CD14-positive monocyte (primary cell): ENCODE measurements at regions not wholly inside any gene's neighbourhood (a gene's known extent, or its start where the extent isn't known, plus 50 kb on each side); places are given as distances from the start of the nearest gene placed in this dataset.

Source experiments
- DNase-seq, 3 donors: peaks; one replicate each; pipeline ENCODE4 v3.0.0-alpha.2; 2011 to 2022
- H2AFZ ChIP-seq: 2 replicates; pipeline ENCODE4 v1.6.0; 2012; ENCODE audit warnings: mild to moderate bottlenecking, low read depth, low read length, inconsistent platforms; ENCODE audit not compliant: insufficient read depth, poor library complexity, severe bottlenecking
- H3K27ac ChIP-seq, 2 donors: 1 replicate in 1 of 2; 2 replicates in 1 of 2; pipeline ENCODE4 v1.5.1; 2012 to 2013; ENCODE audit warnings: low read length in 2 of 2, control low read depth in 1 of 2, inconsistent platforms in 1 of 2, low read depth in 1 of 2, mild to moderate bottlenecking in 1 of 2
- H3K27me3 ChIP-seq, 2 donors: one replicate each; pipeline versions ENCODE4 v1.6.0 to v1.6.1; 2011 to 2013; ENCODE audit warnings: low read length in 2 of 2; ENCODE audit not compliant: control insufficient read depth in 2 of 2, insufficient read depth in 2 of 2
- H3K36me3 ChIP-seq, 2 donors: replicated peaks in 1 of 2; 1 replicate in 1 of 2; 2 replicates in 1 of 2; pipeline versions ENCODE4 v1.5.1 to v1.6.1; 2012 to 2013; ENCODE audit warnings: low read length in 2 of 2, control low read depth in 1 of 2, inconsistent platforms in 1 of 2, mild to moderate bottlenecking in 1 of 2; ENCODE audit not compliant: insufficient read depth in 2 of 2, control insufficient read depth in 1 of 2
- H3K4me1 ChIP-seq, 2 donors: 1 replicate in 1 of 2; 2 replicates in 1 of 2; pipeline versions ENCODE4 v1.5.1 to v1.6.1; 2012 to 2013; ENCODE audit warnings: low read length in 2 of 2, control low read depth in 1 of 2, inconsistent platforms in 1 of 2, mild to moderate bottlenecking in 1 of 2, moderate library complexity in 1 of 2; ENCODE audit not compliant: insufficient read depth in 2 of 2, control insufficient read depth in 1 of 2
- H3K4me2 ChIP-seq: replicated peaks from 2 replicates; pipeline ENCODE3; 2012; ENCODE audit warnings: low read length, moderate library complexity, mild to moderate bottlenecking; ENCODE audit not compliant: poor library complexity, severe bottlenecking; ENCODE audit errors: extremely low read depth
- H3K4me3 ChIP-seq, 3 experiments: fragments of 200-600 bp in 1 of 3; sonication (generic) in 1 of 3; replicated peaks in 1 of 3; 1 replicate in 2 of 3; 2 replicates in 1 of 3; pipeline ENCODE4 v1.5.1; 2011 to 2013; ENCODE audit warnings: low read length in 3 of 3, mild to moderate bottlenecking in 3 of 3, control low read depth in 2 of 3, low read depth in 2 of 3, inconsistent platforms in 1 of 3, moderate library complexity in 1 of 3
- H3K79me2 ChIP-seq: 2 replicates; pipeline ENCODE4 v1.6.0; 2012; ENCODE audit warnings: mild to moderate bottlenecking, control low read depth, inconsistent platforms, low read length, moderate library complexity; ENCODE audit not compliant: insufficient read depth
- H3K9ac ChIP-seq: 2 replicates; pipeline ENCODE4 v1.6.0; 2017; ENCODE audit warnings: low read length, mild to moderate bottlenecking; ENCODE audit not compliant: insufficient read depth, poor library complexity, severe bottlenecking
- H3K9me3 ChIP-seq, 2 donors: replicated peaks in 1 of 2; 1 replicate in 1 of 2; 2 replicates in 1 of 2; pipeline versions ENCODE4 v1.5.1 to v1.6.1; 2012 to 2013; ENCODE audit warnings: low read length in 2 of 2, control low read depth in 1 of 2; ENCODE audit not compliant: control insufficient read depth in 1 of 2, insufficient read depth in 1 of 2
- H4K20me1 ChIP-seq: 2 replicates; pipeline ENCODE4 v1.6.0; 2012; ENCODE audit warnings: mild to moderate bottlenecking, low read length, control low read depth, moderate library complexity; ENCODE audit not compliant: insufficient read depth
- H3K27ac Mint-ChIP-seq, 7 donors: one replicate each; pipeline ENCODE4 v1.8.0; 2020; ENCODE audit warnings: mild to moderate bottlenecking in 7 of 7, mixed read lengths in 7 of 7, moderate library complexity in 6 of 7, inconsistent platforms in 2 of 7
- H3K27me3 Mint-ChIP-seq, 3 donors: one replicate each; pipeline ENCODE4 v1.8.0; 2021 to 2022; ENCODE audit warnings: low read depth in 3 of 3, mild to moderate bottlenecking in 3 of 3, mixed read lengths in 3 of 3, moderate library complexity in 3 of 3, inconsistent platforms in 1 of 3
- H3K36me3 Mint-ChIP-seq, 2 donors: one replicate each; pipeline ENCODE4 v1.8.0; 2020; ENCODE audit warnings: mixed read lengths in 2 of 2, inconsistent platforms in 1 of 2, mild to moderate bottlenecking in 1 of 2
- H3K4me1 Mint-ChIP-seq: one replicate; pipeline ENCODE4 v1.8.0; 2020; ENCODE audit warnings: mild to moderate bottlenecking, mixed read lengths
- H3K4me3 Mint-ChIP-seq, 2 donors: one replicate each; pipeline ENCODE4 v1.8.0; 2020; ENCODE audit warnings: mild to moderate bottlenecking in 2 of 2, mixed read lengths in 2 of 2, moderate library complexity in 1 of 2
- H3K9me3 Mint-ChIP-seq, 7 donors: one replicate each; pipeline ENCODE4 v1.8.0; 2020 to 2022; ENCODE audit warnings: mixed read lengths in 7 of 7, mild to moderate bottlenecking in 6 of 7, moderate library complexity in 6 of 7, inconsistent platforms in 2 of 7
- WGBS: methylation state at CpG from one replicate; pipeline ENCODE4 v1.1.5; 2013; ENCODE audit warnings: missing lambda C conversion rate; ENCODE audit not compliant: insufficient coverage; 5-methylcytosine and 5-hydroxymethylcytosine counted together
- intact Hi-C, 2 donors: fragments of 100-400 bp; cut with micrococcal nuclease; formaldehyde crosslinking; loops; one replicate each; pipeline versions ENCODE4 v1.15.0 to v1.15.1; 2023
- TF ChIP-seq, protein P1 (sequence below): fragments of 200-600 bp; IDR thresholded peaks from one replicate; pipeline ENCODE4 v1.8.0; 2022; ENCODE audit warnings: antibody characterized with exemption, mild to moderate bottlenecking

DNA sequence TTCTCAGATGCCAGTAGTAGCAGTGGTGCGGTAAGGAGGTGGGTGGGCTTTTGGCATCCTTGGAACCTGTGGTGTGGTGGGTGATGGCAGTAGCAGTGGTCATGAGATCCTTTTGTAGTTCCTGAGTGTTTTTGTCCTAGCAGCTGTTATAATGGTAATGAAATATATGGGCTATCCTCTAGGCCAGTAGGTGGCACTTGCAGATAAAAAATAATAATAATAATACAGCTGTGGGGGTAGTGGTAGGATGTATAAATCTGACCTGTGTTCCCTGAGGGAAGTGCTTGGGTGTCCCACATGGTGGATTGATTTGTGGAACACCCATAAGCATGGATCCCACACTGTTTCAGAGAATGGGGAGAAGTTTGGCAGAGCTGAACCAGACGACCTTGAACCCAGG lies 334.0 kb downstream of the SLITRK5 start:
- H3K36me3 Mint-ChIP-seq = no peaks in the 10 kb centered on the region
- no peaks in the 10 kb centered on the region for H3K4me1 Mint-ChIP-seq
- no peaks in the 10 kb centered on the region for H3K4me1 ChIP-seq
- H3K4me2 ChIP-seq = no peak overlapping the region
- no peak overlapping the region for H2AFZ ChIP-seq
- no peaks in the 10 kb centered on the region for H3K79me2 ChIP-seq
- DNase-seq = no peak
- intact Hi-C loops = no loop called here
- H3K9me3 Mint-ChIP-seq = peaks cover 0 to 13% (median 2%) of the 10 kb centered on the region in 7 donors
- H3K4me3 Mint-ChIP-seq = no peak overlapping the region
- H4K20me1 ChIP-seq = no peaks in the 10 kb centered on the region
- no peaks in the 10 kb centered on the region for H3K36me3 ChIP-seq
- WGBS = 100% methylated on average over 1 of the region's 2 CpGs
- no peak overlapping the region for H3K27ac ChIP-seq
- TF ChIP-seq, protein P1, sequence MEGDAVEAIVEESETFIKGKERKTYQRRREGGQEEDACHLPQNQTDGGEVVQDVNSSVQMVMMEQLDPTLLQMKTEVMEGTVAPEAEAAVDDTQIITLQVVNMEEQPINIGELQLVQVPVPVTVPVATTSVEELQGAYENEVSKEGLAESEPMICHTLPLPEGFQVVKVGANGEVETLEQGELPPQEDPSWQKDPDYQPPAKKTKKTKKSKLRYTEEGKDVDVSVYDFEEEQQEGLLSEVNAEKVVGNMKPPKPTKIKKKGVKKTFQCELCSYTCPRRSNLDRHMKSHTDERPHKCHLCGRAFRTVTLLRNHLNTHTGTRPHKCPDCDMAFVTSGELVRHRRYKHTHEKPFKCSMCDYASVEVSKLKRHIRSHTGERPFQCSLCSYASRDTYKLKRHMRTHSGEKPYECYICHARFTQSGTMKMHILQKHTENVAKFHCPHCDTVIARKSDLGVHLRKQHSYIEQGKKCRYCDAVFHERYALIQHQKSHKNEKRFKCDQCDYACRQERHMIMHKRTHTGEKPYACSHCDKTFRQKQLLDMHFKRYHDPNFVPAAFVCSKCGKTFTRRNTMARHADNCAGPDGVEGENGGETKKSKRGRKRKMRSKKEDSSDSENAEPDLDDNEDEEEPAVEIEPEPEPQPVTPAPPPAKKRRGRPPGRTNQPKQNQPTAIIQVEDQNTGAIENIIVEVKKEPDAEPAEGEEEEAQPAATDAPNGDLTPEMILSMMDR = no peak
- H3K27ac Mint-ChIP-seq = no peak overlapping the region
- H3K27me3 ChIP-seq = no peaks in the 10 kb centered on the region
- H3K9me3 ChIP-seq = peaks cover 2 to 3% of the 10 kb centered on the region in 2 donors
- H3K9ac ChIP-seq = no peak overlapping the region
- H3K4me3 ChIP-seq = no peak overlapping the region
- H3K27me3 Mint-ChIP-seq = peaks cover 0 to 1% (median 1%) of the 10 kb centered on the region in 3 donors

DNA sequence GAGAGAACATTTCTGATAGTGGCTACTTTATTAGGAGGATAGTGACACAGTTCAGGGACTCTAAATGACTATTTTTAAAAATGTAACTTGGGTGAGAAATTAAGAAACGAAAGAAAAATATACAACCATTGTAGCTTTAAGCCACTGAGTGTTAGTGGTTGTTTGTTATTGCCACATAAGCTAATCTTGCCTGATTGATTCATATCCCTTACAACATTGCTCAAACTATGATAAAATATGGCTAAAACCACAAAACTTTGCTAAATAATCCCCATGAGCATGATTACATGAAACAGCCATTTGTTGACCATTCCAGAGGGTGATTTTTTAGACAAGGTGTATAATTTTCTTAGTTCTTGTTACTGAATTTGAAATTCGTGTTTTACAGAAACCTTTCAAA lies 343.4 kb downstream of the SLITRK5 start:
- H3K79me2 ChIP-seq = no peaks in the 10 kb centered on the region
- H3K9me3 Mint-ChIP-seq = peaks cover 19 to 45% (median 38%) of the 10 kb centered on the region in 7 donors
- no peak overlapping the region for H3K4me2 ChIP-seq
- no peak overlapping the region for H3K4me3 ChIP-seq
- H3K27ac Mint-ChIP-seq = peak overlapping the region in 1 of 7 donors; percentile 73
- H3K4me1 ChIP-seq = peaks cover 0 to 2% of the 10 kb centered on the region in 2 donors
- H3K4me3 Mint-ChIP-seq = no peak overlapping the region
- no peak overlapping the region for H2AFZ ChIP-seq
- H3K36me3 ChIP-seq = no peaks in the 10 kb centered on the region
- peaks cover 9% of the 10 kb centered on the region for H3K4me1 Mint-ChIP-seq
- H3K36me3 Mint-ChIP-seq = peaks cover 0 to 9% of the 10 kb centered on the region in 2 donors
- intact Hi-C loops = no loop called here
- H3K27me3 ChIP-seq = no peaks in the 10 kb centered on the region
- no peaks in the 10 kb centered on the region for H4K20me1 ChIP-seq
- TF ChIP-seq, protein P1 = no peak
- H3K9me3 ChIP-seq = peaks cover 25 to 32% of the 10 kb centered on the region in 2 donors
- WGBS = no CpG with 5 or more reads among the region's 2 CpGs
- peak in 1 of 3 donors; percentile 11 for DNase-seq
- peaks cover 0 to 1% (median 0%) of the 10 kb centered on the region in 3 donors for H3K27me3 Mint-ChIP-seq
- no peak overlapping the region for H3K27ac ChIP-seq
- no peak overlapping the region for H3K9ac ChIP-seq
